ENCODE measurements at regions not wholly inside any gene's neighbourhood (a gene's known extent, or its start where the extent isn't known, plus 50 kb on each side); places are given as distances from the start of the nearest gene placed in this dataset.

- TF ChIP-seq CHD7 (IDR thresholded peaks at IDR 0.05; ENCODE audit: insufficient replicate concordance, low read length) (no peak), CBX5 (IDR thresholded peaks at IDR 0.05; ENCODE audit: low read depth, low read length) (no peak)
These were observed 501.5 kb downstream of the TRIB2 start (continued) for GRCh38 chr2:13218205-13218604.

Data from H1 (cell line).